B cell (primary cell): ENCODE measurements at regions not wholly inside any gene's neighbourhood (a gene's known extent, or its start where the extent isn't known, plus 50 kb on each side); places are given as distances from the start of the nearest gene placed in this dataset.

ENCODE experiments used
- ATAC-seq: fragments of 200-7000 bp; cut with Tn5 transposase; one replicate; pipeline ENCODE4 v1.10.0; 2021; ENCODE audit warnings: low read depth, mild to moderate bottlenecking, moderate number of reproducible peaks, moderate library complexity
- CTCF ChIA-PET: fragments of 350-600 bp; sonication (Branson Sonifier 250); formaldehyde crosslinking; loops from one replicate; lab custom pipeline; 2021; ENCODE audit warnings: antibody characterized with exemption, inconsistent platforms; lab: Charles Lee
- POLR2A ChIA-PET: fragments of 350-600 bp; sonication (Branson Sonifier 250); formaldehyde crosslinking; loops from one replicate; lab custom pipeline; 2021; ENCODE audit warnings: antibody characterized with exemption; lab: Charles Lee
- DNase-seq: peaks from one replicate; pipeline ENCODE4 v3.0.0; 2013
- H2AFZ ChIP-seq: 2 replicates; pipeline ENCODE4 v1.6.1; 2012; ENCODE audit warnings: mild to moderate bottlenecking, low read depth, low read length; ENCODE audit not compliant: insufficient read depth, poor library complexity, severe bottlenecking
- H3K27ac ChIP-seq, 2 donors: 1 replicate in 1 of 2; 2 replicates in 1 of 2; pipeline ENCODE4 v1.5.1; 2012 to 2013; ENCODE audit warnings: low read length in 2 of 2, mild to moderate bottlenecking in 2 of 2, moderate library complexity in 1 of 2
- H3K27me3 ChIP-seq, 4 experiments: fragments of 200-600 bp in 1 of 4; sonication (generic) in 1 of 4; replicated peaks in 1 of 4; 1 replicate in 2 of 4; 2 replicates in 2 of 4; pipeline versions ENCODE4 v1.6.1 to v1.7.0; 2013 to 2016; ENCODE audit warnings: low read length in 3 of 4, mild to moderate bottlenecking in 2 of 4, mixed read lengths in 1 of 4, moderate library complexity in 1 of 4; ENCODE audit not compliant: insufficient read depth in 4 of 4, control insufficient read depth in 3 of 4; ENCODE audit errors: control extremely low read depth in 1 of 4
- H3K36me3 ChIP-seq, 2 experiments: replicated peaks in 1 of 2; 1 replicate in 1 of 2; 2 replicates in 1 of 2; pipeline versions ENCODE4 v1.6.1 to v1.7.1; 2013; ENCODE audit warnings: low read length in 1 of 2; ENCODE audit not compliant: insufficient read depth in 2 of 2, control insufficient read depth in 1 of 2; ENCODE audit errors: control extremely low read depth in 1 of 2, extremely low read depth in 1 of 2
- H3K4me1 ChIP-seq, 2 donors: fragments of 200-600 bp in 1 of 2; sonication (generic) in 1 of 2; 1 replicate in 1 of 2; 2 replicates in 1 of 2; pipeline versions ENCODE4 v1.5.1 to v1.6.1; 2013 to 2017; ENCODE audit warnings: low read length in 2 of 2; ENCODE audit not compliant: control insufficient read depth in 2 of 2, insufficient read depth in 2 of 2
- H3K4me2 ChIP-seq: replicated peaks from 2 replicates; pipeline ENCODE3; 2012; ENCODE audit warnings: mild to moderate bottlenecking, low read depth, low read length; ENCODE audit not compliant: poor library complexity, severe bottlenecking
- H3K4me3 ChIP-seq, 5 experiments: fragments of 200-600 bp in 1 of 5; sonication (generic) in 1 of 5; 1 replicate in 3 of 5; 2 replicates in 2 of 5; pipeline versions ENCODE4 v1.5.1 to v1.7.0; 2011 to 2016; ENCODE audit warnings: low read length in 4 of 5, mild to moderate bottlenecking in 4 of 5, low read depth in 2 of 5, control low read depth in 1 of 5, moderate library complexity in 1 of 5; ENCODE audit not compliant: insufficient read depth in 1 of 5; ENCODE audit errors: control extremely low read depth in 1 of 5, extremely low read depth in 1 of 5
- H3K79me2 ChIP-seq: fragments of 200-600 bp; sonication (generic); one replicate; pipeline ENCODE4 v1.6.0; 2016; ENCODE audit warnings: low read length; ENCODE audit not compliant: control insufficient read depth, insufficient read depth
- H3K9ac ChIP-seq: fragments of 200-600 bp; sonication (generic); 2 replicates; pipeline ENCODE4 v1.6.1; 2017; ENCODE audit warnings: mild to moderate bottlenecking, low read length, moderate library complexity
- H3K9me3 ChIP-seq, 3 donors: one replicate each; pipeline versions ENCODE4 v1.6.1 to v1.7.1; 2013; ENCODE audit warnings: low read length in 2 of 3; ENCODE audit not compliant: control insufficient read depth in 2 of 3, insufficient read depth in 1 of 3; ENCODE audit errors: control extremely low read depth in 1 of 3
- H4K20me1 ChIP-seq: 2 replicates; pipeline ENCODE4 v1.6.0; 2012; ENCODE audit warnings: mild to moderate bottlenecking, low read length; ENCODE audit not compliant: insufficient read depth, control insufficient read depth, poor library complexity, severe bottlenecking
- H3K27ac Mint-ChIP-seq: one replicate; pipeline ENCODE4 v1.8.0; 2021; ENCODE audit warnings: mixed read lengths
- H3K27me3 Mint-ChIP-seq: one replicate; pipeline ENCODE4 v1.8.0; 2021; ENCODE audit warnings: mixed read lengths
- H3K4me1 Mint-ChIP-seq: one replicate; pipeline ENCODE4 v1.8.0; 2021; ENCODE audit warnings: mixed read lengths
- H3K4me3 Mint-ChIP-seq: one replicate; pipeline ENCODE4 v1.8.0; 2021; ENCODE audit warnings: mixed read lengths
- H3K9me3 Mint-ChIP-seq: one replicate; pipeline ENCODE4 v1.8.0; 2022; ENCODE audit warnings: mixed read lengths; ENCODE audit not compliant: insufficient read depth
- EZH2 ChIP-seq: IDR thresholded peaks from 2 replicates; pipeline ENCODE4 v1.6.1; 2012; ENCODE audit warnings: borderline replicate concordance, low read depth, mild to moderate bottlenecking, moderate library complexity, low read length; ENCODE audit not compliant: insufficient read depth, poor library complexity, severe bottlenecking
- WGBS: methylation state at CpG from one replicate; pipeline ENCODE4 v1.1.5; 2013; ENCODE audit warnings: missing lambda C conversion rate; ENCODE audit not compliant: insufficient coverage; 5-methylcytosine and 5-hydroxymethylcytosine counted together
- intact Hi-C: fragments of 100-400 bp; cut with micrococcal nuclease; formaldehyde crosslinking; loops from one replicate; pipeline ENCODE4 v1.10.0; 2022
- TF ChIP-seq, protein P1 (sequence below): fragments of 200-600 bp; IDR thresholded peaks from one replicate; pipeline ENCODE4 v1.8.0; 2022; ENCODE audit warnings: antibody characterized with exemption, mild to moderate bottlenecking

DNA sequence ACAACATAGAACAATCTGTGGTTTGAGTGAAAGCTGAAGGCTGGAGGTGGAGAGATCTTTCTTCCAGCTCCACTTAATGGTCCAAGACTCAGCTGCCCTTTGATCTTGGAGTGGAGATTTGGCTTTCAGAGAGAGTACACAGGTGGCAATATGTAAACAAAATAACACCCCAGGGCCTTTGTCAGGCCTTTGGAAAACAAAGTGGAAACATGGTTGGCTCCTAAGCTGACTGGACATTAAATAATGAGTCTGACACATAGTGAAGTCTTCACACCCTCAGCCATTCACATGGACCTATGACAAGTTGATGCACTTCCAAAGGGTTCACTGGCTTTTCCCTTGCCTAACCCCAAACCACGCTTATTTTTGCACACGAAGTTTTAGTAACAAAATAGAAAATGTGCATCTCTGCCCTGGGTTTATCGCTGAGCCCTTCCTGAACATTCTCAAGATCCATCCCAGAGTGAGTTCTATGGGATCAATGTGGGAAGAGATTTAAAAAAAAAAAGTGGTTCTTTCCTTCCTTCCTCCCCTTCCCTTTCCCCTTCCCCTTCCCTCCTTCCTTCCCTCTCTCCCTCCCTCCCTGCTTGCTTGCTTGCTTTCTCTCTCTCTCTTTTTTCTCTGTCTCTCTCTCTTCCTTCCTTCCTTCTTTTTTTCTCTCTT lies 201.3 kb upstream of the NT5C1B start:
- Histone ChIP-seq H3K4me3 (no peak overlapping the region), H4K20me1 (no peaks in the 10 kb centered on the region), H3K36me3 (no peaks in the 10 kb centered on the region), H3K27me3 (no peaks in the 10 kb centered on the region), H2AFZ (no peak overlapping the region), H3K79me2 (no peaks in the 10 kb centered on the region), H3K9ac (no peak overlapping the region), H3K27ac (no peak overlapping the region), H3K4me1 (no peaks in the 10 kb centered on the region), H3K9me3 (no peaks in the 10 kb centered on the region), H3K4me2 (no peak overlapping the region)
- Mint-ChIP-seq H3K4me1 (no peaks in the 10 kb centered on the region), H3K9me3 (no peaks in the 10 kb centered on the region), H3K4me3 (no peak overlapping the region), H3K27me3 (no peaks in the 10 kb centered on the region), H3K27ac (no peak overlapping the region)
- ChIA-PET POLR2A (no interaction called here), CTCF (no interaction called here)
- no peak for DNase-seq
- TF ChIP-seq EZH2: no peak
- TF ChIP-seq, protein P1, sequence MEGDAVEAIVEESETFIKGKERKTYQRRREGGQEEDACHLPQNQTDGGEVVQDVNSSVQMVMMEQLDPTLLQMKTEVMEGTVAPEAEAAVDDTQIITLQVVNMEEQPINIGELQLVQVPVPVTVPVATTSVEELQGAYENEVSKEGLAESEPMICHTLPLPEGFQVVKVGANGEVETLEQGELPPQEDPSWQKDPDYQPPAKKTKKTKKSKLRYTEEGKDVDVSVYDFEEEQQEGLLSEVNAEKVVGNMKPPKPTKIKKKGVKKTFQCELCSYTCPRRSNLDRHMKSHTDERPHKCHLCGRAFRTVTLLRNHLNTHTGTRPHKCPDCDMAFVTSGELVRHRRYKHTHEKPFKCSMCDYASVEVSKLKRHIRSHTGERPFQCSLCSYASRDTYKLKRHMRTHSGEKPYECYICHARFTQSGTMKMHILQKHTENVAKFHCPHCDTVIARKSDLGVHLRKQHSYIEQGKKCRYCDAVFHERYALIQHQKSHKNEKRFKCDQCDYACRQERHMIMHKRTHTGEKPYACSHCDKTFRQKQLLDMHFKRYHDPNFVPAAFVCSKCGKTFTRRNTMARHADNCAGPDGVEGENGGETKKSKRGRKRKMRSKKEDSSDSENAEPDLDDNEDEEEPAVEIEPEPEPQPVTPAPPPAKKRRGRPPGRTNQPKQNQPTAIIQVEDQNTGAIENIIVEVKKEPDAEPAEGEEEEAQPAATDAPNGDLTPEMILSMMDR: no peak
- intact Hi-C loops: no loop called here
- WGBS: 100% methylated on average over 1 of the region's 3 CpGs
- ATAC-seq: no peak

DNA sequence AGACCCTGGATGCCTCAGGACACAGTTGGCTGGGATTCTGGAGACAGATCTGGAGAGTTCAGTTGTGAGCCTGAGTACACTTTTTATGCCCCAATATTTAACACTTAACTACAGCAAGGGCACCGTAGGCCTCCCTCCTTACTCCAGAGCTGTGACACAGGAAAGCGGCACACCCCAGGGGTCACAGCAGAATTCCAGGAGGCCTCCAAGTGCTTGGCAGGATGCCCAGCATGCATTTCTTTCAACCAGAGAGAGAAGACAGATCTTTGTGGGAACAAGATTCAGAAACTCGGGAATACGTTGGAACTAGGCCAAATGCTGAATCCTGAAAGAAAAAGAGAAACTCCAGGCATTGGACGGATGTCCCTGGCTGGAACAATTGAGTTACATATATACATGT lies 199.2 kb upstream of the NT5C1B start:
- no peaks in the 10 kb centered on the region for H3K36me3 ChIP-seq
- intact Hi-C loops: no loop called here
- no peak for ATAC-seq
- H3K4me2 ChIP-seq: no peak overlapping the region
- H4K20me1 ChIP-seq: no peaks in the 10 kb centered on the region
- WGBS: 93% methylated on average over 4 of the region's 5 CpGs
- TF ChIP-seq, protein P1: no peak
- TF ChIP-seq EZH2: no peak
- no peak overlapping the region for H3K27ac Mint-ChIP-seq
- no peaks in the 10 kb centered on the region for H3K4me1 Mint-ChIP-seq
- no peak overlapping the region for H3K9ac ChIP-seq
- H3K9me3 Mint-ChIP-seq: no peaks in the 10 kb centered on the region
- no peaks in the 10 kb centered on the region for H3K27me3 ChIP-seq
- no peaks in the 10 kb centered on the region for H3K9me3 ChIP-seq
- H3K4me1 ChIP-seq: no peaks in the 10 kb centered on the region
- H3K4me3 Mint-ChIP-seq: no peak overlapping the region
- POLR2A ChIA-PET: no interaction called here
- H3K27ac ChIP-seq: no peak overlapping the region
- no peak overlapping the region for H2AFZ ChIP-seq
- DNase-seq: no peak
- no peaks in the 10 kb centered on the region for H3K79me2 ChIP-seq
- no peak overlapping the region for H3K4me3 ChIP-seq
- H3K27me3 Mint-ChIP-seq: no peaks in the 10 kb centered on the region
- CTCF ChIA-PET: no interaction called here
